PC-9 (cell line): ENCODE measurements at regions not wholly inside any gene's neighbourhood (a gene's known extent, or its start where the extent isn't known, plus 50 kb on each side); places are given as distances from the start of the nearest gene placed in this dataset.

ENCODE experiments used
- BruUV-seq: library from RNA; stranded (reverse); fragments of 400-500 nt; replicated peaks from 2 replicates; lab custom pipeline; 2021; lab: Mats Ljungman, UMichigan
- CTCF ChIA-PET: fragments of 300-600 bp; sonication (Branson Sonifier 250); formaldehyde crosslinking; loops from one replicate; lab custom pipeline; 2022; ENCODE audit warnings: antibody characterized with exemption; lab: Charles Lee
- POLR2A ChIA-PET: fragments of 300-600 bp; sonication (Branson Sonifier 250); formaldehyde crosslinking; loops from one replicate; lab custom pipeline; 2022; ENCODE audit warnings: antibody characterized with exemption; ENCODE audit not compliant: unreplicated experiment; lab: Charles Lee
- DNase-seq, 2 experiments: peaks; one replicate each; pipeline versions ENCODE4 v3.0.0 to v3.0.0-alpha.2; 2015 to 2022; ENCODE audit warnings: mixed read lengths in 1 of 2
- H2AFZ ChIP-seq: fragments of 200-600 bp; sonication (generic); 2 replicates; pipeline ENCODE4 v1.8.1; 2017; ENCODE audit warnings: antibody characterized with exemption
- H3F3A ChIP-seq: fragments of 200-600 bp; sonication (generic); 2 replicates; pipeline ENCODE4 v1.8.1; 2017; ENCODE audit warnings: antibody characterized with exemption, mild to moderate bottlenecking, low read depth; ENCODE audit not compliant: insufficient read depth
- H3K27ac ChIP-seq: fragments of 200-600 bp; sonication (generic); 2 replicates; pipeline ENCODE4 v1.6.1; 2016; ENCODE audit warnings: mixed run types
- H3K27me3 ChIP-seq: fragments of 200-600 bp; sonication (generic); 2 replicates; pipeline ENCODE4 v1.6.1; 2016; ENCODE audit warnings: low read depth, mixed run types; ENCODE audit not compliant: insufficient read depth
- H3K36me3 ChIP-seq: fragments of 200-600 bp; sonication (generic); 2 replicates; pipeline ENCODE4 v1.6.1; 2016; ENCODE audit warnings: low read depth, mixed run types
- H3K4me1 ChIP-seq: fragments of 200-600 bp; sonication (generic); replicated peaks from 2 replicates; pipeline ENCODE4 v1.6.1; 2016; ENCODE audit warnings: mixed run types; ENCODE audit not compliant: insufficient read depth
- H3K4me2 ChIP-seq: fragments of 200-600 bp; sonication (generic); 2 replicates; pipeline ENCODE4 v1.6.1; 2017; ENCODE audit warnings: mixed run types
- H3K4me3 ChIP-seq: fragments of 200-600 bp; sonication (generic); 2 replicates; pipeline ENCODE4 v1.6.1; 2016; ENCODE audit warnings: mixed run types
- H3K79me2 ChIP-seq: fragments of 200-600 bp; sonication (generic); 2 replicates; pipeline ENCODE4 v1.6.1; 2017; ENCODE audit warnings: low read depth, mixed run types
- H3K9me2 ChIP-seq: fragments of 200-600 bp; sonication (generic); 2 replicates; pipeline ENCODE4 v1.8.1; 2017; ENCODE audit warnings: mild to moderate bottlenecking; ENCODE audit not compliant: insufficient read depth
- H3K9me3 ChIP-seq: fragments of 200-600 bp; sonication (generic); 2 replicates; pipeline ENCODE4 v1.8.1; 2016; ENCODE audit warnings: low read depth; ENCODE audit not compliant: insufficient read depth
- H4K20me1 ChIP-seq: fragments of 200-600 bp; sonication (generic); 2 replicates; pipeline ENCODE4 v1.8.1; 2017; ENCODE audit not compliant: insufficient read depth
- EZH2 ChIP-seq: fragments of 200-600 bp; sonication (generic); IDR thresholded peaks from 2 replicates; pipeline ENCODE4 v1.8.0; 2017; ENCODE audit warnings: antibody characterized with exemption, low read depth
- intact Hi-C: fragments of 100-400 bp; cut with micrococcal nuclease; formaldehyde crosslinking; loops from one replicate; pipeline ENCODE4 v1.10.0; 2022; ENCODE audit not compliant: unreplicated experiment
- TF ChIP-seq, protein P1 (sequence below): fragments of 200-600 bp; sonication (generic); conservative IDR thresholded peaks from 2 replicates; pipeline ENCODE4 v1.6.1; 2017; ENCODE audit warnings: mixed run types, antibody characterized with exemption, mild to moderate bottlenecking, moderate library complexity

DNA sequence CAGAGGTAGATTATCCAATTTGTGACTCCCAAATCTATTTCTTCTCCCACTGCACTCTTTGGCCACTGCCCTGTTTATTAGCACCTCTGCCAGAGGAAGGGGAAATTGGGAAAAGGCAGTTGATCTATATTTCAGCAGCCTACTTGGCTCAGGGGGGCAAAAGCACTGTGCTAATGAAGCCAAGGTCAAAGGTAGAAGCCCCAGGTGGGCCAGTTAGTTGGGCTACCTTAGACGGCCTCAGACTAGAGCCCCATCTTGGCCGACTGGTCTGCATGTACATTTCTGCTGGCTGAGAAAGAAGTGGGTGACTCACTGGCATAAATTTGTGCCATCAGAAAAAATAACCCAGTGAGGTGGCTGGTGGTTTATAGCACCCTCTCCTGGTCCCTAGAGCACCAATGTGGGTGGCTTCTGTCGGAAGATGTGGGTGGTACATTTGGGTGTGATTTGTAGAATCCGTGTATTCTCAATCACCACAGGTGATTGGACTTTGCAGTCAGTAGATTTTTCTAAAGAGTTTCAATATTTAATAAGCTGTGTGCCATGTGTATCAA is 293.3 kb upstream of the MKI67 start:
- Histone ChIP-seq H3K4me3 (no peak overlapping the region), H3F3A (no peaks in the 10 kb centered on the region), H3K9me2 (no peaks in the 10 kb centered on the region), H3K4me2 (no peak overlapping the region), H3K9me3 (no peaks in the 10 kb centered on the region), H2AFZ (no peak overlapping the region), H3K79me2 (no peaks in the 10 kb centered on the region), H3K27ac (no peak overlapping the region), H3K27me3 (peaks cover 17% of the 10 kb centered on the region; the same call in 1 of the 2 replicates), H3K4me1 (no peaks in the 10 kb centered on the region), H4K20me1 (no peaks in the 10 kb centered on the region), H3K36me3 (no peaks in the 10 kb centered on the region)
- BruUV-seq, result no TSS peak
- no peak for DNase-seq
- intact Hi-C loops, result no loop called here
- CTCF ChIA-PET, result no interaction called here
- TF ChIP-seq, protein P1, sequence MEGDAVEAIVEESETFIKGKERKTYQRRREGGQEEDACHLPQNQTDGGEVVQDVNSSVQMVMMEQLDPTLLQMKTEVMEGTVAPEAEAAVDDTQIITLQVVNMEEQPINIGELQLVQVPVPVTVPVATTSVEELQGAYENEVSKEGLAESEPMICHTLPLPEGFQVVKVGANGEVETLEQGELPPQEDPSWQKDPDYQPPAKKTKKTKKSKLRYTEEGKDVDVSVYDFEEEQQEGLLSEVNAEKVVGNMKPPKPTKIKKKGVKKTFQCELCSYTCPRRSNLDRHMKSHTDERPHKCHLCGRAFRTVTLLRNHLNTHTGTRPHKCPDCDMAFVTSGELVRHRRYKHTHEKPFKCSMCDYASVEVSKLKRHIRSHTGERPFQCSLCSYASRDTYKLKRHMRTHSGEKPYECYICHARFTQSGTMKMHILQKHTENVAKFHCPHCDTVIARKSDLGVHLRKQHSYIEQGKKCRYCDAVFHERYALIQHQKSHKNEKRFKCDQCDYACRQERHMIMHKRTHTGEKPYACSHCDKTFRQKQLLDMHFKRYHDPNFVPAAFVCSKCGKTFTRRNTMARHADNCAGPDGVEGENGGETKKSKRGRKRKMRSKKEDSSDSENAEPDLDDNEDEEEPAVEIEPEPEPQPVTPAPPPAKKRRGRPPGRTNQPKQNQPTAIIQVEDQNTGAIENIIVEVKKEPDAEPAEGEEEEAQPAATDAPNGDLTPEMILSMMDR, result no peak
- TF ChIP-seq EZH2, result no peak
- POLR2A ChIA-PET, result no interaction called here

DNA sequence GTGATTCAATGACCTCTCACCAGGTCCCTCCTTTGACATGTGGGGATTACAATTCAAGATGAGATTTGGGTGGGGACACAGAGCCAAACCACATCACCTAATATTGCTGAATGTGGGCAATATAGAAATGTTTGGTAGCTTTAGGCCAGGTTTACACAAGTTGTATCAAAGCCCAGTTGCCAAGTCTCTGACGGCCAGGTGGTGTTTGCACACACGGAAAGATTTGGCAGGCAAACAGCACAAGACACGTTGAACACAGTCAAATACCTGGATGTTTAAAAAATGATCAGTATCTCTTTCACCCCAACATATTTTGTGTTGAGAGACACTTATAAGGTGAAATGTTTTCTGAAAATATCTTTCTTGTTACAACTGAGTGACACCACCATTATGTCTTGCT is 294.4 kb upstream of the MKI67 start:
- TF ChIP-seq, protein P1, result no peak
- TF ChIP-seq EZH2, result no peak
- CTCF ChIA-PET, result no interaction called here

DNA sequence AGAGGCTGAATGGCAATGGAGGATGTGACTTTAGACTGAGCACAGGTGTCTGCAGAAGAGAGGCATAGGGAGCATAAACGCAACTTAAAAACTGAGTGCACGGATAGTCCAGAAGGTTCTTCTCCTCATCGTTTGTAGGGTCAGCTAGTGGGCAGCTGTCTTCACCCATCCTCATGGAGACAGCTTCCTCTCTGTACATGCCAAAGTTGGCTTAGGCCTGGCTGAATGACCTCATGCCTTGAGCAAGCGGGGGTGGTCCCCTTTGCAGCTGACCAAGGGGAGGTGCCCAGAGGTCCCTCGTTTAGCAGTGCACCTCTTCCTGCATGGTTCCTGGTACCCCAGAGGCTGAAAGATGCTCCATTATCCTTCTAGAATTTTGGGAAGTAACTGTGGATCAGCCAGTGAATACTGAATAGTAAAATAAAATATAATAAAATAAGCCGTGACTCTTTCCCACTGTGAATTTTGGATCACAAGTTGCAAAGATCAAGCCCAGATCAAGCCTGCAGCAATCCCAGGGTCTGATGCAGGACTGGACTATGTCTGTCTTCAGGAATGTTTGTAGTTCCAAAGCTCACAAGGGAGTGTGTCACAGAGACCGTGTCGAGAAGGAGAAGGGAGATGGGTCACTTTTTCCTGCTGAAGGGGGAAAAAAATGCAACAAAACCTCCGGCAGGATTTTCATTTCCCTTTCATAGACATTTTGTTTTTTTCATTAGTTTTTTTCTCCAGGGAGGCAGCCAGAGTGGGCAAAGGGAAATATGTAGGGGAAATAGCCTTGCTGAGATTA is 295.3 kb upstream of the MKI67 start:
- no peaks in the 10 kb centered on the region for H3F3A ChIP-seq
- no peak for DNase-seq

More for the DNA sequence above, 294.4 kb upstream of the MKI67 start:
- H3K4me2 ChIP-seq, result no peak overlapping the region
- H2AFZ ChIP-seq, result no peak overlapping the region
- no peaks in the 10 kb centered on the region for H3K79me2 ChIP-seq
- H3K9me3 ChIP-seq, result no peaks in the 10 kb centered on the region
- no peak overlapping the region for H3K4me3 ChIP-seq
- no peaks in the 10 kb centered on the region for H3F3A ChIP-seq
- no peaks in the 10 kb centered on the region for H3K9me2 ChIP-seq
- no peak for DNase-seq
- no TSS peak for BruUV-seq
- POLR2A ChIA-PET, result no interaction called here
- no peaks in the 10 kb centered on the region for H4K20me1 ChIP-seq
- no peak overlapping the region for H3K27ac ChIP-seq
- H3K4me1 ChIP-seq, result no peaks in the 10 kb centered on the region
- intact Hi-C loops, result no loop called here
- H3K27me3 ChIP-seq, result peaks cover 10% of the 10 kb centered on the region; the same call in 1 of the 2 replicates
- no peaks in the 10 kb centered on the region for H3K36me3 ChIP-seq

More for the DNA sequence above, 295.3 kb upstream of the MKI67 start:
- Histone ChIP-seq H3K36me3 (no peaks in the 10 kb centered on the region), H3K79me2 (no peaks in the 10 kb centered on the region), H2AFZ (no peak overlapping the region), H3K9me3 (no peaks in the 10 kb centered on the region), H3K4me1 (no peaks in the 10 kb centered on the region), H3K4me3 (no peak overlapping the region), H3K27me3 (peaks cover 6% of the 10 kb centered on the region; the same call in 1 of the 2 replicates), H4K20me1 (no peaks in the 10 kb centered on the region), H3K27ac (no peak overlapping the region), H3K9me2 (no peaks in the 10 kb centered on the region), H3K4me2 (no peak overlapping the region)
- no TSS peak for BruUV-seq
- ChIA-PET POLR2A (no interaction called here), CTCF (no interaction called here)
- TF ChIP-seq EZH2, result no peak
- TF ChIP-seq, protein P1, result no peak
- intact Hi-C loops, result no loop called here
